ENCODE measurements at regions not wholly inside any gene's neighbourhood (a gene's known extent, or its start where the extent isn't known, plus 50 kb on each side); places are given as distances from the start of the nearest gene placed in this dataset.

- TF ChIP-seq RXRA (IDR thresholded peaks at IDR 0.05; ENCODE audit: insufficient read depth, low read depth, low read length) (no peak), SUZ12 (IDR thresholded peaks at IDR 0.05; ENCODE audit: low read length) (0 out of 2 replicates have a peak, but pooled peaks have one; percentile 1), GABPA (IDR thresholded peaks at IDR 0.05; ENCODE audit: borderline replicate concordance, insufficient read depth, low read length) (no peak), POLR2A (IDR thresholded peaks at IDR 0.05; ENCODE audit: control extremely low read depth in 1 of 2, low read depth in 2 of 2, low read length in 2 of 2) (no peak), BACH1 (IDR thresholded peaks at IDR 0.05; ENCODE audit: low read length) (peak; percentile 82), JUN (IDR thresholded peaks at IDR 0.05; ENCODE audit: low read depth, low read length) (peak; percentile 38; the same call in 1 of the 2 replicates), CHD2 (IDR thresholded peaks at IDR 0.05; ENCODE audit: low read length) (no peak), CTBP2 (IDR thresholded peaks at IDR 0.05; ENCODE audit: borderline replicate concordance, insufficient read depth, insufficient read length, low read length) (no peak), ASH2L (IDR thresholded peaks at IDR 0.05; ENCODE audit: low read length) (no peak), ATF3 (IDR thresholded peaks at IDR 0.05; ENCODE audit: insufficient read depth, low read depth, low read length) (no peak), SP1 (IDR thresholded peaks at IDR 0.05; ENCODE audit: low read depth, low read length) (no peak), SIN3A (conservative IDR thresholded peaks at IDR 0.05 in 1 of 2, IDR thresholded peaks at IDR 0.05 in 1 of 2; ENCODE audit: low read depth in 1 of 2, low read length in 2 of 2) (no peak)
Observed at GRCh38 chr18:34978953-34979608, 62.1 kb upstream of the MAPRE2 start (continued).

Data from H1 (cell line).